ENCODE measurements at regions not wholly inside any gene's neighbourhood (a gene's known extent, or its start where the extent isn't known, plus 50 kb on each side); places are given as distances from the start of the nearest gene placed in this dataset.
"Not testable (repeated sequence)": the region's sequence is repeated elsewhere in the genome, so short reads cannot be mapped to it uniquely, and the experiment has no call there.

- DNase-seq, result no peak
Measured at GRCh38 chr5:27814983-27815382, 776.6 kb upstream of the CDH9 start.

DNA sequence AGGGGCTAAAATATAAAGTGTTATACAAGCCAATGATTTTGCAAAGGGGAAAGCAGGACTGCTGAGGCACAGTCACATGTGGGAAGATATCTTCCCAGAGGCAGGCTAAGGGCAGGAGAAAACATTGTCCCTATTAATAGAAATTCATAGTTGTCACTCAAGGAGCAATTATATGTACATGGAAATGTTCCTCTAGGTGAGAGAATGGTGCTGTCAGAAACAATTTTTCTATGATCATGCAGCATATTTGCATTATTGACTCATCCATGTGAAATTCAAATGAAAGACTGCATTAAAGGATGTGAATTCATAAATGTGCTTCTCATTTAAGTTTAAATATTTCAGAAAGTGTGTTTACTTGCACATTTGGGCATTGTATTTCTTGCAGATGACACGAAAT, 775.9 kb upstream of the CDH9 start:
- no peak for DNase-seq

GRCh38 chr5:27810458-27810857, 772.1 kb upstream of the CDH9 start:
- no peak for DNase-seq

DNA sequence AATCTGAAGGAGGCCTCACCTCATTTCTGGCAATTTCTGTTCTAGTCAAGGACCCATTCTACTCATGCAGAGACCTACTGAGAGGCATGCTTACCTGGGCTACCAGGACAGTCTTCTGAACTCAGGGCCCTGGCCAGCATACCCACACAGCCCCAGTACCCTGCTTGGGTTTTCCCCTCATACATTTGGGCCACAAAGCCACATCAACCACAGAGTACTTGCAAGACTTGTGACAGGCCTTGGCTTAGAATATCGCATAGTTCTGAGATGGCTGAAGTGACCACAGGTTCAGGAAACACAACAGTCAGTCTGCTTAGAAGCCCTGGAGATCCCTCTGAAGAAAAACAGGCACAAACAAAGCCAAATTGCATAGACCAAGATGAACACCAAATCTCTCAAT, 758.8 kb upstream of the CDH9 start:
- no peak for DNase-seq

DNA sequence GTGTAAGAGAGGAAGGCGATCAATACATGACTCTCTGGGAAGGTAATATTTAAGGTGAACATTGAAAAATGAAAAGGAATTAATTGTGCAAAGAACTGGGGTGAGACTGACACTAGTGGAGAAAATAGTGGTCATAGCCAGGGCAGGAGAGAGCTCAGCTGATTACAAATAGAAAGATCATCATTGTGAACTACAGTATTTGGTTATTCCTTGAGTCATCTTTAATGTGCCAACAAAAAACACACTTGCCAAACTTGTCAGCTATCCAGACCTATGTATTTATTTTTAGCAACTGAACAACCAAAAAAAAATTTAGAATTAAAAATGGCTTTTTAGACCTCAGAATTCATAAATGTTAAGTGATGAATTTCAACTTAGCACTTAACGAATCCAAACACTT, 749.8 kb upstream of the CDH9 start:
- no peak for DNase-seq

- no peak for DNase-seq
Measured at GRCh38 chr5:27784317-27784716, 745.9 kb upstream of the CDH9 start.

DNA sequence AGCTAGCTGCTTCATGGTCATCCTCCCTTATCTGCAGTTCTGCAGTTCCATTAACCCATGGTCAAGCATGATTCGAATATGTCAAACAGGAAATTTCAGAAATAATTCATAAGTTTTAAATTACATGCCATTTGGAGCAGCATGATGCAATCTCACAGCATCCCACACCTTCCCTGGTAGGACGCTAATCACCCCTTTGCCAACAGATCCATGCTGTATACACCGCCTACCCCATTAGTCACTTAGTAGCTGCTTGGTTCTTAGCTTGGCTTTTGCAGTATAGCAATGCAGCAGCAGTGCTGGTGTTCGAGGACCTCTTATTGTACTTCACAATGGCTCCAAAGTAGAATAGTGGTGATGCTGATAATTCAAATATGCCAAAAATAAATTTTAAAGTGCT, 739.7 kb upstream of the CDH9 start:
- DNase-seq, result no peak

GRCh38 chr5:27773636-27774035, 735.2 kb upstream of the CDH9 start:
- no peak for DNase-seq

DNA sequence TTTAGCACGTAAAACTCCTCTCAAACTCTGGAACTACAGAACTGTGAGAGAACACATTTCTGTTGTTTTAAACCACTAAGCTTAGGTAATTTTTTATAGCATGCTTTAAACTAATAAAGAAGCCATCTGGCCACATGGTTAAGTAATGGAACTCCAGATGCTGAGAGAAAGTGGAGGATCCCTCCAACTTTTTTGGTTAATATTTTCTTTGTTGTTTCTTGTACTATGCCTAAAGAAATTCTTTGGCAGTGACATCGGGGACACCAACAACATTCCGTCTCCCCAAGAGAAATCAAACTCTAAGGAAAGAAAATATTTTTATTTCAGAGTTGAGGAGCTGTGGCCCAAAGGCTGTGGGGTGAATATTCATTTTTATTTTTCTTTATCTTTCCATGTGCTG, 734.8 kb upstream of the CDH9 start:
- DNase-seq, result no peak

GRCh38 chr5:27769748-27770402, 731.5 kb upstream of the CDH9 start:
- no peak for DNase-seq

DNA sequence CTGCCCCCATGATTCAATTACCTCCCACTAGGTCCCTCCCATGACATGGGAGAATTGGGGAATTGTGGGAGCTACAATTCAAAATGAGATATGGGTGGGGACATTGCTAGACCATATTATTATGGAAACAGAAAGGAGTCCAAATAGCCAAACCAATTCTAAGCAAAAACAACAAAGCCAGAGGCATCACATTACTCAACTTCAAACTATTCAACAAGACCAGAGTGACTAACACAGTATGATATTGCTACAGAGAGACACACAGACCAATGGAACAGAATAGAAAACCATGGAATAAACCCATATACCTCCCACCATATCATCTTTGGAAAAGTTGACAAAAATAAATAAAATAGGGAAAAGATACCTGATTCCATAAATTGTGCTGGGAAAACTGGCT, 710.5 kb upstream of the CDH9 start:
- DNase-seq, result no peak

- not testable (repeated sequence) for DNase-seq
Measured at GRCh38 chr5:27743383-27743979, 705.1 kb upstream of the CDH9 start.

DNA sequence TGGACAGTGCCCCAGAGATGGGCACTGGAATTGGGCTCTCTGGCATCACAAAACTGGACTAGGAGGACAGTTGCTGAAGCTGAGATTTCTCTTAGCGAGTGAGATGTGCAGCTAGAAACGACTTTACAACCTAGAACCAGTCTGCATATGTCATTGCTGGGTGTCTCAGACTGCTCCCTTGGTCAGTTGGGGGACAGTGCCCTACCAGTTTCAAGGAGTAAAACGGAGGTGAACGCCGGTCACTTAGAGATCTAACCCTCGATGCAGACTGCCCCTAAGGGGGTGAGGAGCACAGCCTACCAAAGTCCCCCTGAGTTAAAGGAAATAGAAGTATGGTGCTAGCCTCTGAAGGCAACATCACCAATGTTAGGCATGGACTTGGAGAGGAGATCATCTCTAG, 704.4 kb upstream of the CDH9 start:
- no peak for DNase-seq

DNA sequence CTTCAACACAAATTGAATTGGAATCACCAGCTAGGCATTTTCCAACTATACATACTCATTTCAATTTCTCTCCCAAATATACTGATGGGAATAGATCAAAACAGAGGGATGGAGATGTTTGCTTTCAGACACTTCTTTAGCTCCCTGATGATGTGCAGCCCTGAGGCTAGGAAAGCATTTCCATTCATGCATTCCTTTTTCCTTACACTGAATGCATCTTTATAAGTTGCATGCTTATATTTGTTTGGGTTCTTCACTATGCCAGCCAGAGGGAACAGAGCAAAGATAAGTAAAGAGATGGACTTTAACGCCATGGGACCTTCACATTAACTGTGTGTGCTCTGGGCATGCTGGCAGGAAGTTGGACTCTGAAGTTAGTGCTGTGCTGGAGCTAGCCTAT, 696.5 kb upstream of the CDH9 start:
- no peak for DNase-seq

GRCh38 chr5:27733237-27733636, 694.9 kb upstream of the CDH9 start:
- DNase-seq, result no peak

DNA sequence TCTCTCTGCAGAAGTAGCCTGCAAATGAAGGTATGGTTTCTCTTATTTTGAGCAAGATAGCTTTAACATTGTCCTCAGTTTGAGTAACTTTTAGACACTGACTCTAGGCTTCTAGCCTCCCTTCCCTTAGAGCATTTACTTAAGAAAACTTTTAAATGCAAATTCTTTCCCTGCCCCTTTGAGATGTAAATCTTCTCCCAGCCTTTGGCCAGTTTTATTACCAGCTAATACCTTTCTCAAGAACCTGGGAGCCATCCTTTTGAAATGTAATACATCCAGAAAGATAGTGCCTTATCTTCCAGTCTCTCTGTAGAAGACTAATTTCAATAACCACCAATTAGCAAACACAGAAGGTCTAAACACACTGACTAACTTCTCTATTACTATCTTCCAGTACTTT, 688.9 kb upstream of the CDH9 start:
- no peak for DNase-seq

DNA sequence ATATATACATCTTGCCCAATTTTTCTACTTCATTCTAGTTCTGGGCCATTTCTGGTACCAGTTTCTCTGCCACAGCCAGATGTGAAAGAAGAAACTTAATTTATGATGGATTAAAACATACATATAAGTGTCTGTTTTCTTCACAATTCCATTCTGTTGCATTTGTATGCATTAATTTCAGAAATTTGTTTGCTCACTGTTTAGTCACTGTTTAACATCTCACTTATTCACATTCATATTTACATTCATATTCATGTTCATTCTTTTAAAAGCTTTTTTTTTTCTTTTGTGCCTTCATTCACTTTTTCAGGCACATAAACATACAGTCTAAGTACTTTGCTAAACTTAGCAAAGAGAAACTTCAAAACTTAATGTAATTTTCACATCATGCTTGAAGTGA, 684.0 kb upstream of the CDH9 start:
- no peak for DNase-seq

DNA sequence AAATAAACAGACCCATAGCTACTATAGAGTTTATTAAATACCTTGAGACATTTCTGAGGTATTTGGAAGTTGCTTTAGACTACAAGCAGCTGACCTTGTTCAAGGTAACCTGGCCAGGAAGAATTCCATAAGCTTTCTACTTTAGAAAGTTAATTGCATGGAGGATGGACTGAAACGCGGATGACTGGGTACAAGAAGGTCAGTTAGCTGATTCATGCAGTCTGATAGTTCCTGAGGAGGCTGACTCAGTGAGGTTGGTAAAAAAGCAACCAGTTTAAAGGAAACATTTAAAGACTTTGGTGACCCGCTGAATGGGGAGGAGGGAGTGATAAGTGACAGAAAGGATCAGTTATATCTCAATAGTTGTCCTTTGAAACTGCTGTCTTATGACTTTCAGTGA, 670.1 kb upstream of the CDH9 start:
- DNase-seq, result no peak

DNA sequence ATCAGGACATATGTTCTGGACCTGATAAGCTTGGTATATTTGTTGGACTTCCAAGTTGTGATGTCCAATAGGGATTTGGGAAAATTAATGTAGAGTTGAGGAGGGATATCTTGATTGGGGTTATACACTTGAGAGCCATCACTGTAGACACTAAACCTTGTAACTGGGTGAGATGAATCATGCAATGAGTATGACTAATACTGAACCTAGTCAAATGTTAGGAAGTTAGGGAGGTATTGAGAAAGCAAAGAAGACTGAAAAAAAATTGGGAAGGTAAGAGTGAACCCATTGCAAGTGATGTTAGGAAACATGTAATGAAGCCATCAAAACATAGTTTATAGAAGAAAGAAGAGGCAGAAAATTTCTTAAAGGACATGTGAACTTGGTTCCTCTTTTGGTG, 668.4 kb upstream of the CDH9 start:
- DNase-seq, result no peak

DNA sequence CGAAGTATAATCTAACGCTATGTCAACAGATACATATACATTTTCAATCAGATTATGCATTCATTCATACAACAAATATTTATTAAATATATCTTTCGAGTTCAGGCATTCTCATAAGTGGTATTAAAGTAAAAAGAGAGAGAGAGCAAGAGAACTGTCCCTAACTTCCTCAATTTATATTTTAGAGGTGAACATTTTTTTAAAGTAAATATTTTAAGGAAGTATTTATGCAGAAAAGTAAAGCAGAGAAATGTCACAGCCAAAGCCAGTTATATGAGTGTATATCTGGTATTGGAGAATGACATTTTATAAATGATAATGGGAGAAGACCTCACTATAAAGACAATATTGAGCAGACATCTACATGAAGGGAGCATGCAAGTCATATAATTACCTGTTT, 667.3 kb upstream of the CDH9 start:
- DNase-seq, result no peak

- no peak for DNase-seq
Measured at GRCh38 chr5:27701931-27702903, 663.8 kb upstream of the CDH9 start.

DNA sequence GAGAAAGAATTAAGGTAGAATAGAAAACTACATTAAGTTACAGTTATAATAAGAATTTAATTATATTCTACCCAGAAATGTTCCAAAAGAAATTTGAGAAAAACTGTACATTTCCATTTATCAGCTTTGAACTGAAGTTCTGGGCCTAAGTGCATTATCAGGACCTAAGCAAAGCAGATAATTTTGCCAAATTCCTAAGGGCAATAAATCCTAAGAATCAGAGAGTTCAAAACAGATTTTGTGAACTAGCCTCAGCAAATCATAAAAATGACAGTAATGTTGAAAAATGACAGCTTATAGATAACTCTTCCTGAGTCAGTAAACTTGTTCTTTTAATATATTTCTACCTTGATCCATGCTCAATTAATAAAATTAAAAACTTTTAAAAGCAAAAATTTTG, 662.1 kb upstream of the CDH9 start:
- DNase-seq, result no peak

DNA sequence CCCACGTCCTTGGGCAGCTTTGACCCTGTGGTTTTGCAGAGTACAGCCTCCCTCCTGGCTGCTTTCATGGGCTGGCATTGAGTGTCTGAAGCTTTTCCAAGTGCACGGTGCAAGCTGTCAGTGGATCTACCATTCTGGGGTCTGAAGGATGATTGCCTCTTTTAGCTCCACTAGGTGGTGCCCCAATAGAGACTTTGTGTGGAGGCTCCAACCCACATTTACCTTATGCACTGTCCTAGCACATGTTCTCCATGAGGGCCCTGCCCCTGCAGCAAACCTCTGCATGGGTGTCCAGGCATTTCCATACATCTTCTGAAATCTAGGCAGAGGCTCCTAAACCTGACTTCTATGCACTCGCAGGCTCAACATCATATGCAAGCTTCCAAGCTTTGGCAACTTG, 644.2 kb upstream of the CDH9 start:
- no peak for DNase-seq

DNA sequence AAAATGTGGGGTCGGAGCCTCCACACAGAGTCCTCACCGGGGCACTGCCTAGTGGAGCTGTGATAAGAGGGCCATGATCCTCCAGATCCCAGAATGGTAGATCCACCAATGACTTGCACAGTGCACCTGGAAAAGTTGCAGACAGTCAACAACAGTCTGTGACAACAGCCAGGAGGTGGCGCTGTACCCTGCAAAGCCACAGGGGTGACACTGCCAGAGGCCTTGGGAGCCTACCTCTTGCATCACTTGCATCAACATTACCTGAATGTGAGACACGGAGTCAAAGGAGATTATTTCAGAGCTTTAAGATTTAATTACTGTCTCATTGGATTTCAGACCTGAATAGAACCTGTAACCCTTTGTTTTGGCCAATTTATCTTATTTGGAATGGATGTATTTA, 614.1 kb upstream of the CDH9 start:
- DNase-seq, result no peak
